Heart left ventricle (tissue), 13 donors: ENCODE measurements at regions not wholly inside any gene's neighbourhood (a gene's known extent, or its start where the extent isn't known, plus 50 kb on each side); places are given as distances from the start of the nearest gene placed in this dataset.

Experiments used
- CTCF ChIP-seq, 12 donors: fragments of 200-600 bp; sonication (generic) in 4 of 12; IDR thresholded peaks; one replicate each; pipeline versions ENCODE4 v1.5.0 to v1.8.0; 2018 to 2022; ENCODE audit warnings: antibody characterized with exemption in 12 of 12, mild to moderate bottlenecking in 5 of 12
- POLR2A ChIP-seq, 2 donors: fragments of 450-650 bp; IDR thresholded peaks; one replicate each; pipeline ENCODE4 v1.6.1; 2017; ENCODE audit warnings: antibody characterized with exemption in 2 of 2, mild to moderate bottlenecking in 2 of 2, moderate library complexity in 2 of 2
- donor health status: ischemic (EF 13 %, LVEDD 7.1; RV severe dilation, severe dysfunction).
- donor health status: DM: no; HTN: yes; CAD: no.
- donor health status: DM: no; HTN: no; CAD: no.
- donor health status: ischemic (EF 25% LVEDD 6.9; RV normal size, moderate dysfunction).
- donor health status: ischemic (EF 25% LVEDD 5.7; RV mildly dilated, moderate dysfunction).
- donor health status: ischemic (EF 35%, LVEDD 5.7; RV mildly dilated, moderate dysfunction).
- donor health status: nonischemic (EF 11% LVEDD 7.7; RV severe dilation, severe dysfunction).
- donor health status: DM: yes; HTN: yes; CAD: no.
- donor health status: PGD.
- donor health status: ischemic (EF 29% LVEDD 5.4; RV normal size, mild dysfunction).
- donor health status: nonischemic (EF 23%, LVEDD 6.1; RV moderate dilation, normal function).

GRCh38 chr5:167833456-167833855, 458.0 kb upstream of the WWC1 start:
- no peak for TF ChIP-seq CTCF (IDR thresholded peaks at IDR 0.05)
- no peak for TF ChIP-seq POLR2A (IDR thresholded peaks at IDR 0.05)
